Activated naive CD4-positive, alpha-beta T cell (primary cell): ENCODE measurements at regions not wholly inside any gene's neighbourhood (a gene's known extent, or its start where the extent isn't known, plus 50 kb on each side); places are given as distances from the start of the nearest gene placed in this dataset.
"Not testable (repeated sequence)": the region's sequence is repeated elsewhere in the genome, so short reads cannot be mapped to it uniquely, and the experiment has no call there.

Experiments
- DNase-seq, 4 experiments: peaks; one replicate each; lab custom pipeline; 2025; lab: John Stamatoyannopoulos, UW

- no peak for DNase-seq
These were observed 163.8 kb upstream of the ATP11B start for GRCh38 chr3:182629521-182629920.

- DNase-seq: no peak
These were observed 161.9 kb upstream of the ATP11B start for GRCh38 chr3:182631183-182632076.

GRCh38 chr3:182632077-182632393, 161.3 kb upstream of the ATP11B start:
- DNase-seq: no peak

GRCh38 chr3:182633186-182633585, 160.1 kb upstream of the ATP11B start:
- no peak for DNase-seq

GRCh38 chr3:182636646-182637045, 156.7 kb upstream of the ATP11B start:
- no peak for DNase-seq

GRCh38 chr3:182637350-182638110, 155.8 kb upstream of the ATP11B start:
- DNase-seq: no peak

GRCh38 chr3:182644013-182644412, 149.3 kb upstream of the ATP11B start:
- no peak for DNase-seq

- no peak for DNase-seq
These were observed 148.4 kb upstream of the ATP11B start for GRCh38 chr3:182644790-182645433.

GRCh38 chr3:182650568-182651128, 142.7 kb upstream of the ATP11B start:
- no peak for DNase-seq

GRCh38 chr3:182651461-182651860, 141.8 kb upstream of the ATP11B start:
- no peak for DNase-seq

GRCh38 chr3:182653065-182653464, 140.2 kb upstream of the ATP11B start:
- DNase-seq: not testable (repeated sequence)

GRCh38 chr3:182668541-182668940, 124.8 kb upstream of the ATP11B start:
- DNase-seq: no peak

GRCh38 chr3:182668974-182669373, 124.3 kb upstream of the ATP11B start:
- no peak for DNase-seq

GRCh38 chr3:182671541-182671940, 121.8 kb upstream of the ATP11B start:
- no peak for DNase-seq

- DNase-seq: no peak
These were observed 121.4 kb upstream of the ATP11B start for GRCh38 chr3:182671942-182672341.

GRCh38 chr3:182673336-182673735, 120.0 kb upstream of the ATP11B start:
- DNase-seq: no peak

GRCh38 chr3:182682263-182683241, 110.8 kb upstream of the ATP11B start:
- DNase-seq: peak in 3 of 4 experiments; percentile 9 to 47 (median 11)

GRCh38 chr3:182683453-182683852, 109.9 kb upstream of the ATP11B start:
- peak in 3 of 4 experiments; percentile 2 to 24 (median 2) for DNase-seq

GRCh38 chr3:182683858-182684257, 109.4 kb upstream of the ATP11B start:
- no peak for DNase-seq

- no peak for DNase-seq
These were observed 107.0 kb upstream of the ATP11B start for GRCh38 chr3:182686033-182686886.
